Mesendoderm (in vitro differentiated cells): ENCODE measurements at regions not wholly inside any gene's neighbourhood (a gene's known extent, or its start where the extent isn't known, plus 50 kb on each side); places are given as distances from the start of the nearest gene placed in this dataset.

ENCODE experiments used
- DNase-seq: peaks from one replicate; pipeline ENCODE4 v3.0.0; 2013
- H2AK5ac ChIP-seq: 2 replicates; pipeline ENCODE4 v1.6.1; 2013; ENCODE audit warnings: low read length, inconsistent platforms
- H2BK120ac ChIP-seq: 2 replicates; pipeline ENCODE4 v1.6.1; 2013; ENCODE audit warnings: low read depth, mild to moderate bottlenecking, low read length, moderate library complexity, mixed read lengths
- H2BK15ac ChIP-seq: replicated peaks from 2 replicates; pipeline ENCODE4 v1.6.1; 2013; ENCODE audit warnings: low read depth, mild to moderate bottlenecking, moderate library complexity
- H2BK5ac ChIP-seq: 2 replicates; pipeline ENCODE4 v1.6.1; 2013; ENCODE audit warnings: low read length, inconsistent platforms
- H3K18ac ChIP-seq: 2 replicates; pipeline ENCODE4 v1.6.1; 2013; ENCODE audit warnings: mild to moderate bottlenecking, low read length, mixed read lengths
- H3K23ac ChIP-seq: one replicate; pipeline ENCODE4 v1.6.1; 2013; ENCODE audit warnings: low read length
- H3K27ac ChIP-seq: 2 replicates; pipeline ENCODE4 v1.5.1; 2013; ENCODE audit warnings: low read depth, mild to moderate bottlenecking, inconsistent platforms, low read length, moderate library complexity
- H3K27me3 ChIP-seq: 2 replicates; pipeline ENCODE4 v1.6.1; 2013; ENCODE audit warnings: low read length, control low read depth, mild to moderate bottlenecking, inconsistent platforms; ENCODE audit not compliant: insufficient read depth, poor library complexity
- H3K36me3 ChIP-seq: 2 replicates; pipeline ENCODE4 v1.6.1; 2013; ENCODE audit warnings: low read length, inconsistent platforms; ENCODE audit not compliant: control insufficient read depth, insufficient read depth
- H3K4ac ChIP-seq: one replicate; pipeline ENCODE4 v1.6.1; 2013; ENCODE audit warnings: low read depth, mild to moderate bottlenecking, low read length, moderate library complexity
- H3K4me1 ChIP-seq: 2 replicates; pipeline ENCODE4 v1.6.1; 2013; ENCODE audit warnings: low read depth, low read length, inconsistent platforms; ENCODE audit not compliant: control insufficient read depth
- H3K4me2 ChIP-seq: 2 replicates; pipeline ENCODE4 v1.6.1; 2013; ENCODE audit warnings: low read length
- H3K4me3 ChIP-seq: 2 replicates; pipeline ENCODE4 v1.5.1; 2013; ENCODE audit warnings: mild to moderate bottlenecking, low read length
- H3K56ac ChIP-seq: one replicate; pipeline ENCODE4 v1.6.1; 2013; ENCODE audit warnings: low read length
- H3K79me1 ChIP-seq: 2 replicates; pipeline ENCODE4 v1.6.1; 2013; ENCODE audit warnings: low read length, inconsistent platforms
- H3K79me2 ChIP-seq: 2 replicates; pipeline ENCODE4 v1.6.1; 2013; ENCODE audit warnings: mild to moderate bottlenecking, low read length; ENCODE audit not compliant: control insufficient read depth, insufficient read depth
- H3K9ac ChIP-seq: 2 replicates; pipeline ENCODE4 v1.6.1; 2013; ENCODE audit warnings: low read length, inconsistent platforms
- H4K5ac ChIP-seq: one replicate; pipeline ENCODE4 v1.6.1; 2013; ENCODE audit warnings: low read length
- H4K8ac ChIP-seq: one replicate; pipeline ENCODE4 v1.6.1; 2013; ENCODE audit warnings: low read depth, mild to moderate bottlenecking, control low read depth, low read length, moderate library complexity
- WGBS: extraction: QIAGEN DNeasy Blood & Tissue Kit; methylation state at CpG from one replicate; pipeline ENCODE4 v1.1.7; 2013; ENCODE audit warnings: low lambda C conversion rate, missing lambda C conversion rate; ENCODE audit not compliant: insufficient coverage; ENCODE audit errors: extremely low coverage; 5-methylcytosine and 5-hydroxymethylcytosine counted together

DNA sequence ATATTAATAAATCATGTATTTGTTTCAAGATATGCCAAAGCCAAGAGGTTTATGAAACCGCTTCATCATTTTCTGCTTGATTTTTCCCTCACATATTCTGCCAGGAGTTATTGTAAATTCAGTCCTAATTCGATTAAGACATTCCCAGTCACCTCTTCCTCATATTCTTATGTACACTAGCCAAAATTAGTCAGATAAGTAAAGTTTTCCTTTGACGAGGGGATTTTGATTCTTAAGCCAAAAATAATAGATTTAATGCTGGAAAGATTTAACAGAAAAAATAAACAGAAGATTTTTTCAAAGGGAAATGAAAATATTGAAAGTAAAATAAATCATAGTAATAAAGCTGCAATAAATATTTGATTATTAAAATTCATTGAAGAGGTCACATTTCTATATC lies 51.0 kb upstream of the VEGFC start:
- no peak overlapping the region for H2AK5ac ChIP-seq
- no peak overlapping the region for H2BK5ac ChIP-seq
- H3K23ac ChIP-seq, result no peak overlapping the region
- no peaks in the 10 kb centered on the region for H3K36me3 ChIP-seq
- H3K4me3 ChIP-seq, result no peak overlapping the region
- no peak overlapping the region for H2BK15ac ChIP-seq
- no peak for DNase-seq
- H2BK120ac ChIP-seq, result no peak overlapping the region
- WGBS, result no CpG with 5 or more reads among the region's 3 CpGs
- H4K5ac ChIP-seq, result no peak overlapping the region
- no peak overlapping the region for H3K4ac ChIP-seq
- H3K4me1 ChIP-seq, result no peaks in the 10 kb centered on the region
- no peak overlapping the region for H3K56ac ChIP-seq
- H3K27me3 ChIP-seq, result no peaks in the 10 kb centered on the region
- H3K4me2 ChIP-seq, result no peak overlapping the region
- H3K27ac ChIP-seq, result no peak overlapping the region
- no peak overlapping the region for H3K9ac ChIP-seq
- H3K79me1 ChIP-seq, result no peaks in the 10 kb centered on the region
- no peak overlapping the region for H3K18ac ChIP-seq
- H4K8ac ChIP-seq, result no peak overlapping the region
- H3K79me2 ChIP-seq, result no peaks in the 10 kb centered on the region

GRCh38 chr4:176844448-176844847 lies 51.7 kb upstream of the VEGFC start:
- no peak overlapping the region for H2BK120ac ChIP-seq
- H4K5ac ChIP-seq, result no peak overlapping the region
- H3K79me2 ChIP-seq, result no peaks in the 10 kb centered on the region
- no CpG with 5 or more reads among the region's 4 CpGs for WGBS
- H3K4me1 ChIP-seq, result no peaks in the 10 kb centered on the region
- H2BK5ac ChIP-seq, result no peak overlapping the region
- H3K27ac ChIP-seq, result no peak overlapping the region
- no peak overlapping the region for H2AK5ac ChIP-seq
- no peak overlapping the region for H4K8ac ChIP-seq
- H3K79me1 ChIP-seq, result no peaks in the 10 kb centered on the region
- H3K18ac ChIP-seq, result no peak overlapping the region
- H3K23ac ChIP-seq, result no peak overlapping the region
- no peak overlapping the region for H3K4me2 ChIP-seq
- H3K9ac ChIP-seq, result no peak overlapping the region
- no peak for DNase-seq
- H3K27me3 ChIP-seq, result no peaks in the 10 kb centered on the region
- no peak overlapping the region for H3K4me3 ChIP-seq
- H3K4ac ChIP-seq, result no peak overlapping the region
- no peak overlapping the region for H2BK15ac ChIP-seq
- H3K56ac ChIP-seq, result no peak overlapping the region
- H3K36me3 ChIP-seq, result no peaks in the 10 kb centered on the region

GRCh38 chr4:176845636-176846035 lies 52.9 kb upstream of the VEGFC start:
- Histone ChIP-seq H3K4me2 (no peak overlapping the region), H3K36me3 (no peaks in the 10 kb centered on the region), H4K5ac (no peak overlapping the region), H3K56ac (no peak overlapping the region), H2BK120ac (no peak overlapping the region), H2BK15ac (no peak overlapping the region), H3K4ac (no peak overlapping the region), H3K4me3 (no peak overlapping the region), H2BK5ac (no peak overlapping the region), H3K27ac (no peak overlapping the region), H3K23ac (no peak overlapping the region), H4K8ac (no peak overlapping the region), H3K9ac (no peak overlapping the region), H3K79me2 (no peaks in the 10 kb centered on the region), H3K27me3 (no peaks in the 10 kb centered on the region), H2AK5ac (no peak overlapping the region), H3K4me1 (no peaks in the 10 kb centered on the region), H3K18ac (no peak overlapping the region), H3K79me1 (no peaks in the 10 kb centered on the region)
- no CpG with 5 or more reads among the region's 2 CpGs for WGBS
- no peak for DNase-seq

- DNase-seq, result no peak
- H2AK5ac ChIP-seq, result no peak overlapping the region
- H3K4me2 ChIP-seq, result no peak overlapping the region
- H3K4me3 ChIP-seq, result no peak overlapping the region
- H3K23ac ChIP-seq, result no peak overlapping the region
- no peak overlapping the region for H3K56ac ChIP-seq
- no peaks in the 10 kb centered on the region for H3K4me1 ChIP-seq
- no peak overlapping the region for H3K27ac ChIP-seq
- no peaks in the 10 kb centered on the region for H3K79me2 ChIP-seq
- no peak overlapping the region for H3K4ac ChIP-seq
- H3K27me3 ChIP-seq, result no peaks in the 10 kb centered on the region
- H2BK120ac ChIP-seq, result no peak overlapping the region
- H3K79me1 ChIP-seq, result no peaks in the 10 kb centered on the region
- no peak overlapping the region for H2BK5ac ChIP-seq
- no peak overlapping the region for H3K9ac ChIP-seq
- no peak overlapping the region for H3K18ac ChIP-seq
- no peak overlapping the region for H4K5ac ChIP-seq
- no peaks in the 10 kb centered on the region for H3K36me3 ChIP-seq
- H4K8ac ChIP-seq, result no peak overlapping the region
- H2BK15ac ChIP-seq, result no peak overlapping the region
Observed at GRCh38 chr4:176849076-176849475, 56.4 kb upstream of the VEGFC start.

DNA sequence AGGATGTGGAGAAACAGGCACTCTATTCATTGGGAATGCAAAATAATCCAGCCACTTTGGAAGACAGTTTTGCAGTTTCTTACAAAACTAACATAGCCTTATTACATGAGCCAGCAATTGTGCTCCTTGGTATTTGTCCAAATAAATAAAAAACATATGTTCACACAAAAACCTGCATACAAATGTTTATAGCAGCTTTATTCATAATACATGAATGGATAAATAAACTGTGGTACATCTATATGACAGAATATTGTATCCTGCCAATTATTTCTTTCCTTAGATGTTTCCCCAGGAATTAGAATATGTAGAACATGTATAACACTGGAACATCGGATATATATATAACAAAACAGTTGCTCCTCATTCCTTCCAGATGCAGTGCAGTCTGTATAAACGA lies 57.7 kb upstream of the VEGFC start:
- Histone ChIP-seq H3K9ac (no peak overlapping the region), H3K4me2 (no peak overlapping the region), H3K23ac (no peak overlapping the region), H3K18ac (no peak overlapping the region), H4K5ac (no peak overlapping the region), H3K4me3 (no peak overlapping the region), H3K27me3 (no peaks in the 10 kb centered on the region), H3K27ac (no peak overlapping the region), H2BK15ac (no peak overlapping the region), H3K79me1 (no peaks in the 10 kb centered on the region), H3K4me1 (no peaks in the 10 kb centered on the region), H3K79me2 (no peaks in the 10 kb centered on the region), H3K56ac (no peak overlapping the region), H2AK5ac (no peak overlapping the region), H3K4ac (no peak overlapping the region), H3K36me3 (no peaks in the 10 kb centered on the region), H4K8ac (no peak overlapping the region), H2BK5ac (no peak overlapping the region), H2BK120ac (no peak overlapping the region)
- DNase-seq, result no peak
- WGBS, result no CpG with 5 or more reads among the region's 2 CpGs

GRCh38 chr4:176856421-176856820 lies 63.7 kb upstream of the VEGFC start:
- Histone ChIP-seq H3K4me2 (no peak overlapping the region), H4K8ac (no peak overlapping the region), H3K23ac (no peak overlapping the region), H3K4me1 (no peaks in the 10 kb centered on the region), H2AK5ac (no peak overlapping the region), H3K27ac (no peak overlapping the region), H3K79me2 (no peaks in the 10 kb centered on the region), H3K36me3 (no peaks in the 10 kb centered on the region), H3K56ac (no peak overlapping the region), H2BK120ac (no peak overlapping the region), H3K4ac (no peak overlapping the region), H2BK5ac (no peak overlapping the region), H3K4me3 (no peak overlapping the region), H3K18ac (no peak overlapping the region), H3K27me3 (no peaks in the 10 kb centered on the region), H2BK15ac (no peak overlapping the region), H4K5ac (no peak overlapping the region), H3K79me1 (no peaks in the 10 kb centered on the region), H3K9ac (no peak overlapping the region)
- DNase-seq, result no peak
- no CpG with 5 or more reads among the region's 2 CpGs for WGBS
